Heart right ventricle (tissue), 16 donors: ENCODE measurements at regions not wholly inside any gene's neighbourhood (a gene's known extent, or its start where the extent isn't known, plus 50 kb on each side); places are given as distances from the start of the nearest gene placed in this dataset.

ENCODE experiments used
- ATAC-seq, 8 donors: fragments of 200-7000 bp; cut with Tn5 transposase; one replicate each; pipeline ENCODE4 v1.9.1; 2020; ENCODE audit warnings: mild to moderate bottlenecking in 8 of 8, moderate library complexity in 8 of 8, moderate number of reproducible peaks in 1 of 8
- DNase-seq, 2 donors: peaks; one replicate each; pipeline ENCODE4 v3.0.0-alpha.2; 2020
- H3K27ac ChIP-seq, 10 donors: fragments of 200-600 bp; sonication (generic) in 2 of 10; one replicate each; pipeline versions ENCODE4 v1.5.0 to v1.8.0; 2020 to 2022; ENCODE audit warnings: mild to moderate bottlenecking in 3 of 10
- H3K27me3 ChIP-seq, 7 donors: fragments of 200-600 bp; one replicate each; pipeline ENCODE4 v1.8.0; 2021 to 2022; ENCODE audit warnings: mild to moderate bottlenecking in 2 of 7
- H3K36me3 ChIP-seq, 9 donors: fragments of 200-600 bp; sonication (generic) in 1 of 9; one replicate each; pipeline versions ENCODE4 v1.5.0 to v1.8.0; 2020 to 2022; ENCODE audit warnings: mild to moderate bottlenecking in 2 of 9
- H3K4me1 ChIP-seq, 9 donors: fragments of 200-600 bp; sonication (generic) in 1 of 9; one replicate each; pipeline versions ENCODE4 v1.5.0 to v1.8.0; 2020 to 2022; ENCODE audit warnings: mild to moderate bottlenecking in 4 of 9
- H3K4me3 ChIP-seq, 10 donors: fragments of 200-600 bp; sonication (generic) in 2 of 10; one replicate each; pipeline versions ENCODE4 v1.5.0 to v1.8.0; 2020 to 2022; ENCODE audit warnings: mild to moderate bottlenecking in 7 of 10, moderate library complexity in 2 of 10
- H3K9me3 ChIP-seq, 11 donors: fragments of 200-600 bp in 10 of 11; sonication (generic) in 2 of 11; one replicate each; pipeline versions ENCODE4 v1.5.0 to v1.8.0; 2013 to 2022; ENCODE audit warnings: mild to moderate bottlenecking in 2 of 11, control low read depth in 1 of 11, moderate library complexity in 1 of 11
- CTCF ChIP-seq, 9 donors: fragments of 200-600 bp; sonication (generic) in 2 of 9; IDR thresholded peaks; one replicate each; pipeline versions ENCODE4 v1.5.0 to v1.8.0; 2021 to 2022; ENCODE audit warnings: antibody characterized with exemption in 9 of 9, mild to moderate bottlenecking in 5 of 9, moderate library complexity in 1 of 9
- WGBS, 2 donors: extraction: QIAGEN DNeasy Blood & Tissue Kit; methylation state at CpG; one replicate each; pipeline ENCODE4 v1.1.7; 2013; ENCODE audit warnings: inconsistent platforms in 1 of 2; 5-methylcytosine and 5-hydroxymethylcytosine counted together
- intact Hi-C, 10 donors: fragments of 100-400 bp; cut with DNase I; formaldehyde crosslinking; loops; one replicate each; pipeline versions ENCODE4 v1.11.1 to v1.14.2; 2022
- donor health status: Arrhythmogenic right ventricular cardiomyopathy.
- donor health status: ischemic (EF 13 %, LVEDD 7.1; RV severe dilation, severe dysfunction).
- donor health status: healthy with polysubstance abuse.
- donor health status: DM: no; HTN: yes; CAD: no.
- donor health status: DM: no; HTN: no; CAD: no.
- donor health status: ischemic (EF 25% LVEDD 6.9; RV normal size, moderate dysfunction).
- donor health status: ischemic (EF 25% LVEDD 5.7; RV mildly dilated, moderate dysfunction).
- donor health status: healthy.
- donor health status: DM: yes; HTN: yes; CAD: no.
- donor health status: Ischemic cardiomyopathy.
- donor health status: ischemic (EF 35%, LVEDD 5.7; RV mildly dilated, moderate dysfunction).
- donor health status: nonischemic (EF 11% LVEDD 7.7; RV severe dilation, severe dysfunction).
- donor health status: DM: yes; HTN: yes; CAD: no.
- donor health status: PGD.
- donor health status: ischemic (EF 29% LVEDD 5.4; RV normal size, mild dysfunction).
- donor health status: nonischemic (EF 23%, LVEDD 6.1; RV moderate dilation, normal function).

DNA sequence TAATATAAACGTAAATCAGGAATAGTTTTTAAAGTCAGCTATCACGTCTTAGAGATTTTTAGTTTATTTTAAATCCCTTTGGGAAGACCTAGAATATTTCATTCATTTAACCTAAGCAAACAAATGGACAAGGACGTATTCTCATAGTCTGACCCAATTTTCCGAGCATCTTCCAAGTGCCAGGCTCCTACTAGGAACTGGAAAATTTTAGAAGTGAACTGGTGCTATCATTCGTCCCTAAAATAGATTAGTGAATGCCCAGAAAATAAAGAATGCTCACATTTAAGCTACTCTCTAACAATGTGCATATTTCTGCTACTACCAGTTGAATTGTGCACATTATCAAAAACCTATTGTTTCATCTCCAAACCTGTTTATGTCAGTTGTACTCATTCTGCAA is 120.1 kb downstream of the ZFAND4 start:
- 86 to 90% methylated on average over 5 of the region's 5 CpGs for WGBS, 2 donors
- H3K4me1 ChIP-seq = peaks cover 0 to 17% (median 3%) of the 10 kb centered on the region in 9 donors
- no peak for TF ChIP-seq CTCF (IDR thresholded peaks at IDR 0.05)
- no peaks in the 10 kb centered on the region for H3K9me3 ChIP-seq
- H3K36me3 ChIP-seq = peaks cover 0 to 5% (median 0%) of the 10 kb centered on the region in 9 donors
- no peak for ATAC-seq
- H3K4me3 ChIP-seq = no peak overlapping the region
- no peaks in the 10 kb centered on the region for H3K27me3 ChIP-seq
- H3K27ac ChIP-seq = no peak overlapping the region
- intact Hi-C loops = loop anchor here in 1 of 10 donors (10.0 kb wide), 1 partner anchor 48 kb away; no protein-coding TSS in a partner anchor
- no peak for DNase-seq

GRCh38 chr10:45550903-45551786 is 121.4 kb downstream of the ZFAND4 start:
- H3K4me3 ChIP-seq = no peak overlapping the region
- ATAC-seq = no peak
- peaks cover 0 to 9% (median 0%) of the 10 kb centered on the region in 9 donors for H3K36me3 ChIP-seq
- no peaks in the 10 kb centered on the region for H3K27me3 ChIP-seq
- TF ChIP-seq CTCF (IDR thresholded peaks at IDR 0.05) = no peak
- intact Hi-C loops = loop anchor here in 1 of 10 donors (10.0 kb wide), 1 partner anchor 46 kb away; no protein-coding TSS in a partner anchor
- DNase-seq = no peak
- H3K27ac ChIP-seq = no peak overlapping the region
- H3K9me3 ChIP-seq = no peaks in the 10 kb centered on the region
- H3K4me1 ChIP-seq = peaks cover 0 to 11% (median 0%) of the 10 kb centered on the region in 9 donors
- WGBS, 2 donors = 74 to 77% methylated on average over 3 of the region's 3 CpGs

DNA sequence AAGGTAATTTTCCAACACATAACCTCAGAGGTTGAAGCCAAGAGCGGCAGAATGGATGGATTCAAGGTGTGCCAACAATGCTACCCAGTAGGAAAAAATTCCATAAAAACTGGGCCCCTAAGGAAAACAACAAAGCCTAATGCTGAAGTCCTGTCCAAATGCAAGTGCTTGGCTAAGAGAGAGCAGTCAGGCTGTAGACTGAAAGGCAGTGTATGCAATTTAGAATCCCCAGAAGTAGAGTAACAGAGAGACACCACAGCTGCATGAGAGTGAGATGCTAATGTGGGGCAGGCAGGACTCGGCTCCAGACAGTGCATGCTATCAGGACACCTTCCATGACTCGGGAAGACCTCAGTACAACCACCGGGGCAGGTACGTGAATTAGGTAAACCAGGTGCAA is 124.5 kb downstream of the ZFAND4 start:
- Histone ChIP-seq H3K36me3 (peaks cover 0 to 9% (median 0%) of the 10 kb centered on the region in 9 donors), H3K27ac (no peak overlapping the region), H3K4me1 (peaks cover 0 to 7% (median 0%) of the 10 kb centered on the region in 9 donors), H3K4me3 (no peak overlapping the region), H3K9me3 (no peaks in the 10 kb centered on the region), H3K27me3 (no peaks in the 10 kb centered on the region)
- TF ChIP-seq CTCF (IDR thresholded peaks at IDR 0.05) = no peak
- DNase-seq (no peak), ATAC-seq (no peak)
- intact Hi-C loops = no loop called here
- WGBS, 2 donors = 93 to 94% methylated on average over 5 of the region's 5 CpGs

DNA sequence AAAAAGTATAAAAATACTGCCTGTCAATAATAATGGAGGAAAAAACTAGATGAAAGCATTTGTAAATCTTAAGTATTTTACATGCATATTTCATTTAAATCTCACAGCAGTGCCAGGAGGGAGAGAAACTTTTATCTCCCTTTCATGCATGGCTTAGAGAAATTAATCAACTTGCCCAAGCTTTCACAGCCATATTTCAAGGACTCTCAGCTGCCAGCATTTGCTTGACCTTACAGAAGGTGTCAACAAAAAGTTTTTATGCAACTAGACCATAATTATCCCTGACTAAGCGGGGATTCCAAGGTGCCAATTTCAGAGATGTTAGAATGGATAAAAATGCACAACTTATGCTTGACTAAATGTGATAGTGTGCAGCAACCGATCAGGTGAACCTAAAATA is 125.4 kb downstream of the ZFAND4 start:
- H3K27me3 ChIP-seq = no peaks in the 10 kb centered on the region

More for the DNA sequence above, 125.4 kb downstream of the ZFAND4 start:
- Histone ChIP-seq H3K27ac (no peak overlapping the region), H3K36me3 (peaks cover 0 to 9% (median 0%) of the 10 kb centered on the region in 9 donors), H3K4me1 (peaks cover 0 to 7% (median 0%) of the 10 kb centered on the region in 9 donors), H3K4me3 (no peak overlapping the region), H3K9me3 (no peaks in the 10 kb centered on the region)
- no peak for ATAC-seq
- no peak for DNase-seq
- WGBS, 2 donors = 87 to 96% methylated on average over 2 of the region's 2 CpGs
- intact Hi-C loops = no loop called here
- no peak for TF ChIP-seq CTCF (IDR thresholded peaks at IDR 0.05)
